Esophagus (tissue), 2 donors: ENCODE measurements at regions not wholly inside any gene's neighbourhood (a gene's known extent, or its start where the extent isn't known, plus 50 kb on each side); places are given as distances from the start of the nearest gene placed in this dataset.

Source experiments
- H3K27ac ChIP-seq, 2 donors: one replicate each; pipeline ENCODE4 v1.5.1; 2013; ENCODE audit warnings: low read depth in 2 of 2, mild to moderate bottlenecking in 2 of 2, inconsistent platforms in 1 of 2, low read length in 1 of 2, moderate library complexity in 1 of 2
- H3K27me3 ChIP-seq, 2 donors: one replicate each; pipeline ENCODE4 v1.6.1; 2013; ENCODE audit warnings: low read length in 2 of 2, control low read depth in 1 of 2, mild to moderate bottlenecking in 1 of 2; ENCODE audit not compliant: insufficient read depth in 2 of 2, control insufficient read depth in 1 of 2
- H3K36me3 ChIP-seq, 2 donors: one replicate each; pipeline ENCODE4 v1.6.1; 2013; ENCODE audit warnings: low read length in 1 of 2; ENCODE audit not compliant: control insufficient read depth in 2 of 2, insufficient read depth in 2 of 2
- H3K4me1 ChIP-seq, 2 donors: one replicate each; pipeline ENCODE4 v1.6.1; 2013; ENCODE audit warnings: low read length in 1 of 2; ENCODE audit not compliant: control insufficient read depth in 2 of 2, insufficient read depth in 2 of 2
- H3K4me3 ChIP-seq, 2 donors: one replicate each; pipeline ENCODE4 v1.5.1; 2013; ENCODE audit warnings: low read length in 2 of 2, mild to moderate bottlenecking in 2 of 2, low read depth in 1 of 2, moderate library complexity in 1 of 2
- H3K9me3 ChIP-seq, 2 donors: one replicate each; pipeline ENCODE4 v1.6.1; 2013; ENCODE audit warnings: mild to moderate bottlenecking in 2 of 2, low read depth in 1 of 2, low read length in 1 of 2, moderate library complexity in 1 of 2; ENCODE audit not compliant: control insufficient read depth in 2 of 2, insufficient read depth in 1 of 2
- WGBS, 2 donors: extraction: QIAGEN DNeasy Blood & Tissue Kit; methylation state at CpG; one replicate each; pipeline ENCODE4 v1.1.7; 2013; 5-methylcytosine and 5-hydroxymethylcytosine counted together
- donor health status: healthy with polysubstance abuse.
- donor health status: Bipolar disorder and iron deficiency.

- 65 to 66% methylated on average over 2 of the region's 2 CpGs for WGBS, 2 donors
- Histone ChIP-seq H3K4me3 (no peak overlapping the region), H3K27me3 (no peaks in the 10 kb centered on the region), H3K4me1 (no peaks in the 10 kb centered on the region), H3K27ac (no peak overlapping the region), H3K9me3 (no peaks in the 10 kb centered on the region), H3K36me3 (no peaks in the 10 kb centered on the region)
These were observed 382.1 kb upstream of the CDH18 start for GRCh38 chr5:20370061-20370460.

- H3K27ac ChIP-seq = no peak overlapping the region
- no peaks in the 10 kb centered on the region for H3K9me3 ChIP-seq
- WGBS, 2 donors = 67 to 74% methylated on average over 3 of the region's 3 CpGs
- H3K4me1 ChIP-seq = no peaks in the 10 kb centered on the region
- no peaks in the 10 kb centered on the region for H3K27me3 ChIP-seq
- no peak overlapping the region for H3K4me3 ChIP-seq
- H3K36me3 ChIP-seq = no peaks in the 10 kb centered on the region
These were observed 381.5 kb upstream of the CDH18 start for GRCh38 chr5:20369518-20369885.

- Histone ChIP-seq H3K4me1 (no peaks in the 10 kb centered on the region), H3K9me3 (no peaks in the 10 kb centered on the region), H3K27ac (no peak overlapping the region), H3K27me3 (no peaks in the 10 kb centered on the region), H3K4me3 (no peak overlapping the region), H3K36me3 (no peaks in the 10 kb centered on the region)
- 43 to 56% methylated on average over 3 of the region's 3 CpGs for WGBS, 2 donors
These were observed 380.8 kb upstream of the CDH18 start for GRCh38 chr5:20368571-20369517.

- Histone ChIP-seq H3K4me3 (no peak overlapping the region), H3K27me3 (no peaks in the 10 kb centered on the region), H3K27ac (no peak overlapping the region), H3K36me3 (no peaks in the 10 kb centered on the region), H3K4me1 (no peaks in the 10 kb centered on the region), H3K9me3 (no peaks in the 10 kb centered on the region)
- 44 to 45% methylated on average over 5 of the region's 5 CpGs for WGBS, 2 donors
These were observed 379.2 kb upstream of the CDH18 start for GRCh38 chr5:20367178-20367577.

GRCh38 chr5:20360263-20360662, 372.3 kb upstream of the CDH18 start:
- 18% methylated on average over 2 of the region's 2 CpGs for WGBS, 2 donors
- Histone ChIP-seq H3K9me3 (no peaks in the 10 kb centered on the region), H3K27ac (no peak overlapping the region), H3K4me3 (no peak overlapping the region), H3K36me3 (no peaks in the 10 kb centered on the region), H3K27me3 (no peaks in the 10 kb centered on the region), H3K4me1 (no peaks in the 10 kb centered on the region)

- Histone ChIP-seq H3K36me3 (no peaks in the 10 kb centered on the region), H3K9me3 (no peaks in the 10 kb centered on the region), H3K4me3 (no peak overlapping the region), H3K4me1 (no peaks in the 10 kb centered on the region), H3K27ac (no peak overlapping the region), H3K27me3 (no peaks in the 10 kb centered on the region)
- 18 to 32% methylated on average over 1 of the region's 1 CpG for WGBS, 2 donors
These were observed 371.4 kb upstream of the CDH18 start for GRCh38 chr5:20359377-20359776.

- Histone ChIP-seq H3K27ac (no peak overlapping the region), H3K27me3 (no peaks in the 10 kb centered on the region), H3K36me3 (no peaks in the 10 kb centered on the region), H3K4me3 (no peak overlapping the region), H3K4me1 (no peaks in the 10 kb centered on the region), H3K9me3 (no peaks in the 10 kb centered on the region)
- 53 to 64% methylated on average over 3 of the region's 3 CpGs for WGBS, 2 donors
These were observed 365.5 kb upstream of the CDH18 start for GRCh38 chr5:20353499-20353898.

- Histone ChIP-seq H3K36me3 (no peaks in the 10 kb centered on the region), H3K9me3 (peaks cover 0 to 4% of the 10 kb centered on the region in 2 donors), H3K27ac (no peak overlapping the region), H3K4me1 (no peaks in the 10 kb centered on the region), H3K27me3 (no peaks in the 10 kb centered on the region), H3K4me3 (no peak overlapping the region)
- 84 to 85% methylated on average over 3 of the region's 3 CpGs for WGBS, 2 donors
These were observed 363.8 kb upstream of the CDH18 start for GRCh38 chr5:20351849-20352248.

- Histone ChIP-seq H3K4me3 (no peak overlapping the region), H3K4me1 (no peaks in the 10 kb centered on the region), H3K27ac (no peak overlapping the region), H3K27me3 (no peaks in the 10 kb centered on the region), H3K36me3 (no peaks in the 10 kb centered on the region), H3K9me3 (peaks cover 0 to 4% of the 10 kb centered on the region in 2 donors)
- WGBS, 2 donors = 33 to 38% methylated on average over 1 of the region's 1 CpG
These were observed 360.3 kb upstream of the CDH18 start for GRCh38 chr5:20348321-20348720.

- Histone ChIP-seq H3K27ac (no peak overlapping the region), H3K36me3 (no peaks in the 10 kb centered on the region), H3K9me3 (peaks cover 0 to 4% of the 10 kb centered on the region in 2 donors), H3K4me1 (no peaks in the 10 kb centered on the region), H3K27me3 (no peaks in the 10 kb centered on the region), H3K4me3 (no peak overlapping the region)
- 89 to 96% methylated on average over 2 of the region's 2 CpGs for WGBS, 2 donors
These were observed 359.3 kb upstream of the CDH18 start for GRCh38 chr5:20347334-20347733.
